HG03354 (cell line): ENCODE measurements at regions not wholly inside any gene's neighbourhood (a gene's known extent, or its start where the extent isn't known, plus 50 kb on each side); places are given as distances from the start of the nearest gene placed in this dataset.

ENCODE experiments used
- ATAC-seq: cut with Tn5 transposase; IDR thresholded peaks from one replicate; pipeline ENCODE4 v1.9.1; 2021; ENCODE audit warnings: mild to moderate bottlenecking; ENCODE audit not compliant: unreplicated experiment, poor library complexity, severe bottlenecking

DNA sequence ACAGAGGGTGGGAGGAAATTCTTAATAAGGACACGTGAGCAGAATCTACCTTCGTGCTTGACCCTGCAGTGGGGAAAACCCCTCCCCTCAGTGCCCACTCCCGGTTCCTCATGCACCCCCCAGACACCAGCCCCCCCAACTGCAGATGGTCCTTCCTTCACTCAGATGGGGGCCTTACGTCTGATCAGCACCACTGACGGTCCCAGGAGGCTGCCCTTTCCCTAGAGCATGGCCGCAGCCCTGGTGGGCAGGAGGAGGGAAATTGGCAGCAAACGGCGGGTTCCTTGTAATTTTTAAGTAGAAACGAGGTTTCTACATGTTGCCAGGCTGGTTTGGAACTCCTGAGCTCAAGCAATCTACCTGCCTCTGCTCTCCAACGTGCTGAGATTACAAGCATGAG is 477.7 kb downstream of the TBC1D22A start:
- no peak for ATAC-seq

DNA sequence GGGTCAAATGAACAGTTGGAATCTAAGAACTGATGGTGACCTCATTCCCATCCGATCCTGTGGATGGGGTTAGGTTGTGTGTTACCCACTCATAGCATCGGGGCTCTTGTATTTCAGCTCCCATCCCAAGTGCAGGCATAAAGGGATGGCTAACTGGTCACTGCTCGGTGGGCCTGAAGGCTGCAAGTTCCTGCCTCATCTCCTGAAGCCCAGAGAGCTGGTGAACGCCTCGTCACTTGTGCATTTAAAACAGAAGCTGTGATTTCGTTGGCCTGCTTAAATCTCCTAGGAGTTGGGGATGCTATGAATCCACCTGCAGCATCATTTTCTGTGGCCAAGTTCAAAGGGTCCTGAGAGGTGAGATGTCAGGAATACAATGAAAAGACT is 477.0 kb downstream of the TBC1D22A start:
- no peak for ATAC-seq

DNA sequence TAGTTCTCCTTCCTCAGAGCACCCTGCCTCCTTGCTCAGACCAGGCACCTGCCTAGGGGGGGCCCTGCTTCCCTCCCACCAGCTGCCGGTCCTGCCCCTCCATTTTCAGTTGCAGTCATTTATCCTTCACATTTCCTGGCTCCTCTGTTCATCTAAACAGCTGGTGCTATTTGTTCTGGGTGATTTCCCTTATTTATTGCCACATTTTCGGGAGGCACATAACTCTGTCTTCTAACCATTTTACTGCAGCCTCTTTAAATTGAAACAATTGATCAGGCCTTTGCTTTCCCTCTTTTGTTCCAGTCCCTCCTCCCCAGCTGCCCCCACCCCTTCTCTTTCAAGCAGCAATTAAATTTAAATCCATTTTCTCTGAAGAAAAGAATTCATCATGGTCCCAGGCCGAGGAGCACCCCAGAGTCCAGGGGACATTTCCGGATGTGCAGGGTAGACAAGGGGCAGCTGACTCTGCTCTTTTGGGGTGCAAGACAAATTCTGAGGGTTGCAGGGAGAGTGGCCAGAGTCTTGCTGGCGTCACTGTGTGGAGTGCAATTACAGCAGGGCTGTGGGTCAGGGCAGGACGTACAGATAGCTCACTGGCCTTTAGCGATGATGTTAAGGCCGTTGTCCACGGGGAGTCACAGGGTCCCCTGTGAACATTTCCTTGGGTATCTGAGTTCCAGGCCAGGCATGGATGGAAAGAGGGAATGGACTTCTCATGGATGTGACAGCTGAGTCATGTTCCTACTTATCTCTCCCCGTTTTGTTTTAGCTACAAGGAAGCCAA is 476.4 kb downstream of the TBC1D22A start:
- ATAC-seq: no peak

DNA sequence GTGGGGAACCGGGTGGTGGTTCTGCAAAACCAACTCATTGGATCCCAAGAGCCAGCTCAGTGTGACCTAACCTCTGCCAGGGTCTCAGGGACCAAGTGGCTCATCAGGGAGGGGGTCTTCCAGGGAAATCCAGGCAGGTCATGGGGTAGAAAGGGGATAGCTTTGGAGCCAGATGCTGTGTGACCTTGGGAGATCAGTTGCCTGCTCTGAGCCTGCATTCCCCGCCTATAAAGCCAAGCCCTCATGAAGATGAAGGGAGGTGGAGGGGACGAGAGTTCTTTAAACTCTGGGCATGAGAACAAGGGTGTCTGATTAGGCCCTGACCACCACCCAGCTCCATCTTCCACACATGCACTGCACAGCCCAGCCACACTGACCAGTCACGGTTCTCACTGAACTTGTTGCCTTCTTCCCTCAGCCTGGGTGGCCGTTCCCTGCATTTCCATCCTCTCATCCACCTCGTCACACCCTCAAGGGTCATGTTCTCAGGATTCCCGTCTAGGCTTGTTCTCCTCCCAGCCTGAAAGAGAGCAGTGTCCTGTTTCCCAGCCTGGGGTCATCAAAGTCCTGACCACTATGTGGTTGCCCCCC is 475.5 kb downstream of the TBC1D22A start:
- ATAC-seq: no peak

DNA sequence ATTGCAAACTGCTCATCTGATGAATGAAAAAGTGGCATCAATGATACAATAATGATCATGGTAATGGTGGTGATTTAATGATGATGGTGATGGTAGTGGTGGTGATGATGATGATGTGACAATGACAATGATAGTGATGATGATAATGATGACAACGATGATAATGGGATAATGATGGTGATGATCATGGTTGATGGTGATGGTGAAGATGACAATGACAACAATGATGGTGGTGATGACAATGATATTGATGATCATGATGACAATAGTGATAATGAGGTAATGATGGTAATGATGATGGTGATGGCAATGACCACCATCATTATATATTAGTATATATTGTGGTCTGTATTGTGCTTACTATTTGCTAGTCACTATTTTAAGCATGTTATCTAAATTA is 474.3 kb downstream of the TBC1D22A start:
- ATAC-seq: no peak

DNA sequence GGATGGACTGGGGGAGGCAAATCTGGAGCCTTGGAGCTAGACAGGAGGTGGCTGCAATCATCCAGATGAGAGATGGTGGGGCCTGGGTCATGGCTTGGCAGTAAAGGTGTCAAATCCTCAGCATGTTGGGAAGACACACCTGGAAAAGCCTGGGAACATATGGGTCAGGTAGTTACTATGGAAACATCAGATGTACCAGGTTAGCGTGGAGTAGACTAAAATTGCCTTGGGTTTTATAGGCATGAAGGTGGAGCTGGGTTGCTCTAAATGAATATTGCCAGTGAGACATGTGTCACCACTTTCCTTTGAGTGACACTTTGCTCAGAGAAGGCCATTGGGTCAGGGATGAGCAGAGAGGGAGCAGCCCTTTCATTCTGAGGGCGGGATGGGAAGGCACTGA is 473.7 kb downstream of the TBC1D22A start:
- ATAC-seq: no peak

DNA sequence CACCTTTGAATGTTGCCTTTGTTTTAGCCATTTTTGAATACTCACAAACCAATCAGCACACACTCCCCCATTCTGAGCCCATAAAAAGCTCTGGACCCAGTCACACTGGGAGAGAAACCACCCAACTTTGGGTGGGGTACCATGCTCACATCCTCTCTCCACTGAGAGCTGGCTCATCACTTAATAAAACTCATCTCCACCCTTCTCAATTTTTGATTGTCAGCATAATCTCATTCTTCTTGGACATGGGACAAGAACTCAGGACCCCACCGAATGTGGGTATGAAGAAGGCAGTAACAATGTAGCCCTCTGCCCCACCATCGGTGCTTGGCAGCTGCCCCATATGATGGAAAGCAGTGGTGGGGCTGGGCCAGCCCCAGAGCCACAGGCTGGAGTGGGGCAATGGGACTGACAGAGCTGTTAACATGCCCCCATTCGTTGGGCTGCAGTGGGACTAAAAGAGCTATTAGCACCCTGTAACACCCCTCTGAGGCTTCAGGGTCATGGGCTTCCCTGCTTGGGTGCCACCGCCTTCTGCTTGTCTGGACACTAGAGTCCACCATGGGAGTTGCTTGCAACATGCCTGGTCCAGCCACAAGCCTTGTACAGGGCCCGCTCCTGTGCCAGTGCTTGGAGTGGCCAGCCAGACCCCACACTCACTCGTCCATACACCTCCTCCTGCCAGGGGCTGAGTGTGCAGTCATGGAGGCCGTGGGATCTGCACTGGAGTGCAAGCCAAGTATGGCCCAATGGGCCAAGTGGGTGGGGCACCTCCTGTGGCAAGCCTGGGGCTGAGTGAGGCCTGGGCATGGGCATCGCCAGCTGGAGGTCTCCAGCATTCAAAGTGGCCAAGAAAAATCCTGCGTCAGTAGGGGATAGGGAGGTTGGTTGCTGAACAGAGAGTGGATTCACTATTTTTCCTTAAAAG is 471.1 kb downstream of the TBC1D22A start:
- no peak for ATAC-seq

DNA sequence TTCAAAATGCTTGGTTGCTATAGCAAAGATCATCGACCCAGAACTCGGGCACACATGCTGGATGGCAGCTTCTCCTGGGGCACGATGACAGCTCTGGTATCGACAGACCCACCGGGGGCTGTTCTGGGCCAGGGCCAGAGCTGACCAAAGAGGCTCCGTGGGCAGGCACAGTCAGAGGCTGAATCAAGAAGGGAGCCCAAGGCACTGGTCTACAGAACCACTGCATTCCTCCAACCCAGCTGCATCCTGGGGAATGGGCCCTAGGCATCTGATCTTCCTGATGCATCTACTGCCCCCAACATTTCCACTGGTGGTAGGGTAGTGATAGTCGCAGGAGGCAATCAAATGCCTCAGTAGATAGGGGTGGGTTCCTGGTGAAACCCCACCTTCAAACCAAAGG is 470.3 kb downstream of the TBC1D22A start:
- no peak for ATAC-seq

DNA sequence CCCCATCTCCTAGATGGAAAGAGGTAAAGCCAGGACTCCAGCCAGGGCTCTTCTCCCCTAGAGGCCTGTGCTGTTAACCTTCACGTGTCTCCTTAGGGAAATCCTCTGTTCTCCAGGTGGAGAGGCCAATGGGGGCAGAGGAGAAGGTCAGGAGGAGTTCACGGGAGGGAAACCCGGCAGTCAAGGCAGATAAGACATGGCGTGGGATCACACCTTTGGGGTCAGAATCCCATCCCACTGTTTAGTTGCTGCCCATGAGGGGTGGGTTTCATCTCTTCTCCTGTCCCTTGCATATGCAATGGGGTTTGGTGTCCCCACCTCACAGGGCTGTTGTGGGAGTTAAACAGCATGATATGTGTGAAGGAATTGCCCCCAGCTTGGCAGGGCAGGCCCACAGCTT is 469.7 kb downstream of the TBC1D22A start:
- ATAC-seq: no peak

DNA sequence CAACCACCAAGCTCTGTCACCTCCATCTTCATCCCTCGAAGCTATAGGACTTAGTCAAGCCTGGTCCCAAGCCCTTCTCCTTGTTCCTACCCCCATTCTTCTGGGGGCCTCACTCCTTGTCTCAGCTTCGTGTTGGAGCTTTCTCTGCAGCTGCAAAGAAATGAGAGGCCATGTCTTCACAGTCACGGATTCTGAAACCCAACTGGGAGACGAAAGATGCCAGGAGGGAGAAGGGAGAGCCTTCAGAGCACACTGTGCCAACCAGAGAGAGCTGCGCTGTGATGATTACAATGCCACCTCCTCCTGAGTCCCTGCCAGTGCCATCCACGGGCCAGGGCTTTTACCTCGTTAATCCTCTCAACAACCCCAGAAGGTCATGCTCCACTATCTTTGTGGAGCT is 469.3 kb downstream of the TBC1D22A start:
- ATAC-seq: no peak

DNA sequence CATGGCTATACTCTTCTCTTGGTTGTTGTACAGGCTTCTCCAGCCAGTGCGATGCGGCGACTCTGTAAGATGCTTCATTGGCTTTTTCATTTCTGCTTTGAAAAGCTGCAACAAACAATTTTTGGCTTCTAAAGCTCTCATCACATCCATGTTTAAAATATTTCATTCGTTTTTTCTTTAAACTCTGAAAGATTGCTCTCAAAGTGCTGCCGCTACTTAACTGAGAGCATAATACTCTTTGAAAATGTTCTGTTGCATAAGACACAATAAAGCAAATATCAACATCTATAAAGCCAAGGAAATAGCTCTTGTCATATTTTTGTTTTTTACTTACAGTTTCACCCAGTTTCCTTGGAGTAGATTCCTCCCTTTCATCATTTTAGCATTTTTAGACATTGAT is 468.3 kb downstream of the TBC1D22A start:
- ATAC-seq: no peak

DNA sequence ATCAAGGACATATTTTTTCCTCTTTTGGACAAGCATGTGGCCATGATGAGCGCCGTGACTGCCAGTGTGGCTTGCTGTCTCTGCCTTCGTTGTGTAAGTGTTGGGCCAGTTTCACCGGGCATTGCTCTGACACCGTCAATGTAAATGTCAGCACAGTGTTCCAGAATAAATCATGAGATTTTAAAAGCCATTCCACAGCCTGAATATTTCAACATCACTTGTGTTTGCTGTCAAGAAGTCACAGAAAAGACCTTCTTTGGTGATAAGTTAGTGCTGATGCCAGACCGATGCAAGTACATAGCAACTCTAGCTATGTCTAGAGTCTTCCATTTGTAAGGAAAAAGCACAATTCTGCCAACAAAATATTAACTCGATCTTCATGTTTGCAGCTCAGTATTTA is 467.8 kb downstream of the TBC1D22A start:
- no peak for ATAC-seq

DNA sequence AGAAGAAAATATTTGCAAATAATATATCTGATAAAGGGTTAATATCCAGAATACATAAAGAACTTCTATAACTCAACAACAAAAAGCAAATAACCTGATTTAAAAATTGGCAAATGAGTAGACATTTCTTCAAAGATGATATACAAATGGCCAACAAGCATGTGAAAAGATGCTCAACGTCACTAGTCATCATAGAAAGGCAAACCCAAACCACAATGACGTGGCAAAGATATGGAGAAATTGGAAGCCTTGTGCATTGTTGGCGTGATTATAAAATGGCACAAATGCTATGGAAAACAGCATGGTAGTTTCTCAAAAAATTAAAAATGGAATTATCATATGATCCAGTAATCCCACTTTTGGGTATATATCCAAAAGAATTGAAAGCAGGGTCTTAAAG is 466.3 kb downstream of the TBC1D22A start:
- ATAC-seq: no peak

DNA sequence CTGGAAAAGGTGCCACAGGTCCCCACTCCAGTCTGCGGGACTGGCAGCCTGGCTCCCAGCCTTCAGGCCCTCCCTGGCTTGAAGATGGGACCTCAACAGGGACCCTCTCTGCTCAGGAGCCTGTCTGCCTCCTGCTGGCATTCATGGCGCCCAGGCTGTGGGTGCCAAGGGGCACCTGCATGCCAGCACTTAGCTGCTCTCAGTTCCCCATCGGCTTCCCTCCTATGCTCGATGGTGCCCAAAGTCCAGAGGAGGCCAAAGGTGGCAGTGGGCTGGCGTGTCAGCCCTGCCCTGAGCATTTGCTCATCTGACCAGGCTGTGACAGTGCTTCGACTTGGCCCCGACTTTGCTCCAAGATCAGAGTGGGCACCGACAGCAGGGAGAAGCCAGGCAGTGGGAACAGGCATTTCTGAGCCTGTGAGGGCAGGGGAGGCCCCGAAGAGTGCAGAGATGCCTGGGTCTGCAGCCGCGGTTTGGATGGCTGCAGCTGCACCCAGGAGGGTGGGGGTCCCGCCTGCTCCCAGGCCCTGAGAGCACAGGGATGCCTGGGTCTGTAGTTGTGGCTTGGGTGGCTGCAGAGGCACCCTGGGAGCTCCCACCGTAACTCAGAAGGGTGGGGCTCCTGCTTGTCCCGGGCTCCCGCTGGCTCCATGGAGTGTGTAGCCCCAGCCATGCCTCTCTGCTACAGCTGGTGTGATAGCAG is 463.6 kb downstream of the TBC1D22A start:
- no peak for ATAC-seq

DNA sequence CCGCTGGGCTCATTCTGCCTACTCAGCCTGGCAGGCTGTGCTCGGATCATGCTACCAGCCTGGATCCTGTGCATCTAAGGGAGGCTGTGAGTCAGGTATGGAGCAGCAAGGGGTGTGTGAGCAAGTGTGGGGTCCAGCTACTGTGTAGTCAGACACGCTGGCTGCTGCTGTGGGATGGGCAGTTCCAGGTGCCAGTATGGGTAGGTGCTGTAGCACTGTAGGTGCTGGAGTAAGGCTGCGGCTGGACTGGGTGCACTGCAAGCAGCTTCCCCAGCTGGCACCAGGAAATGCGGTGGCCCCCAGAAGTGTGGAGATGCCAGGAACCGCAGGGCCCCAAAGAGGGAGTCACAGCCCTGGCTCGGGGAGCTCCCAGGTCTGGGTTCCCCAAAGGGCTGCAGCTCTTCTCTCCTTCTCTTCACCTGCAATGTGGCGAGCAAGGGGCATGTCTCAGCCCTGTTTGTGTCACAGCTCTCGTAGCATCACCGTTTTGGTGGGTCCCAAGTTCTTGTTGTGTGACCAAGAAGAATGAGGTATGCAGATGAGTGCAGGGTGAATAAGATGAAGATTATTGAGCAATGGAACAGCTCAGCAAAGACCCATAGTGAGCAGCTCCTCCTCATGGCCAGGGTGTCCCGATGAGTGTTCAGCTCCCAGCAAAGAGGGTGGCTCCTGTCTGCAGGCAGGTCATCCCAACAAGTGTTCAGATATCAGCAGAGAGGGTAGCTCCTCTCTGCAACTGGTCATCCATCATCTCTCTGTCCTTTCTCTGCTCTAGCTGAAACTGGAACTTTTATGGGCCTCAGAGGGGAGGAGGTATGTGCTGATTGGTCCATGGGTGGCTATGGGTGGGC is 462.9 kb downstream of the TBC1D22A start:
- no peak for ATAC-seq
